SK-N-SH (cell line): ENCODE measurements at regions not wholly inside any gene's neighbourhood (a gene's known extent, or its start where the extent isn't known, plus 50 kb on each side); places are given as distances from the start of the nearest gene placed in this dataset.

Experiments used
- CTCF ChIA-PET: fragments of 300-600, 350-600 bp; formaldehyde crosslinking; extraction: SDS; loops from one replicate; lab custom pipeline; 2021; lab: Yijun Ruan, JAX
- POLR2A ChIA-PET: fragments of 350-600 bp; sonication (Branson Sonifier 250); formaldehyde crosslinking; extraction: SDS; loops from one replicate; lab custom pipeline; 2020; ENCODE audit warnings: antibody characterized with exemption, inconsistent platforms; lab: Yijun Ruan, JAX
- DNase-seq: peaks from one replicate; pipeline ENCODE4 v3.0.0; 2012
- H2AFZ ChIP-seq: fragments of 200-600 bp; sonication (generic); 2 replicates; pipeline ENCODE4 v1.8.1; 2016; ENCODE audit warnings: antibody characterized with exemption, mild to moderate bottlenecking, low read depth
- H3F3A ChIP-seq: fragments of 200-600 bp; sonication (generic); replicated peaks from 2 replicates; pipeline ENCODE3; 2016; ENCODE audit warnings: antibody characterized with exemption, mild to moderate bottlenecking; ENCODE audit not compliant: insufficient read depth
- H3K27ac ChIP-seq, 2 experiments: fragments of 200-500 bp in 1 of 2; fragments of 200-600 bp in 1 of 2; sonication (Bioruptor generic) in 1 of 2; sonication (generic), shearing (Covaris generic) in 1 of 2; 2 replicates each; pipeline versions ENCODE4 v1.5.1 to v1.6.1; 2014 to 2016; ENCODE audit warnings: low read depth in 2 of 2, inconsistent platforms in 1 of 2, low read length in 1 of 2, mild to moderate bottlenecking in 1 of 2, mixed read lengths in 1 of 2
- H3K27me3 ChIP-seq: fragments of 200-600 bp; sonication (generic), shearing (Covaris generic); 2 replicates; pipeline ENCODE4 v1.6.1; 2016; ENCODE audit warnings: mixed run types; ENCODE audit not compliant: insufficient read depth
- H3K36me3 ChIP-seq, 2 experiments: fragments of 200-500 bp in 1 of 2; fragments of 200-600 bp in 1 of 2; sonication (Bioruptor generic) in 1 of 2; sonication (generic) in 1 of 2; replicated peaks in 1 of 2; 2 replicates each; pipeline versions ENCODE3 to v1.5.1; 2014 to 2016; ENCODE audit warnings: low read length in 1 of 2, mild to moderate bottlenecking in 1 of 2; ENCODE audit not compliant: insufficient read depth in 2 of 2, control insufficient read depth in 1 of 2
- H3K4me1 ChIP-seq, 2 experiments: fragments of 200-500 bp in 1 of 2; fragments of 200-600 bp in 1 of 2; sonication (Bioruptor generic) in 1 of 2; sonication (generic), shearing (Covaris generic) in 1 of 2; 2 replicates each; pipeline versions ENCODE4 v1.5.1 to v1.6.1; 2014 to 2016; ENCODE audit warnings: low read depth in 1 of 2, low read length in 1 of 2, mixed run types in 1 of 2; ENCODE audit not compliant: insufficient read depth in 2 of 2, control insufficient read depth in 1 of 2
- H3K4me2 ChIP-seq: fragments of 200-600 bp; sonication (generic), shearing (Covaris generic); 2 replicates; pipeline ENCODE4 v1.6.1; 2017; ENCODE audit warnings: mixed run types
- H3K4me3 ChIP-seq, 2 experiments: fragments of 200-500 bp in 1 of 2; fragments of 200-600 bp in 1 of 2; sonication (Bioruptor generic) in 1 of 2; sonication (generic), shearing (Covaris generic) in 1 of 2; 2 replicates each; pipeline versions ENCODE4 v1.5.1 to v1.8.1; 2014 to 2016; ENCODE audit warnings: low read depth in 2 of 2, inconsistent platforms in 1 of 2, low read length in 1 of 2, mild to moderate bottlenecking in 1 of 2, mixed read lengths in 1 of 2, moderate library complexity in 1 of 2
- H3K79me2 ChIP-seq: fragments of 200-600 bp; sonication (generic); 2 replicates; pipeline ENCODE4 v1.8.1; 2017; ENCODE audit warnings: mild to moderate bottlenecking; ENCODE audit not compliant: insufficient read depth
- H3K9ac ChIP-seq: fragments of 200-600 bp; sonication (generic); 2 replicates; pipeline ENCODE4 v1.6.1; 2017; ENCODE audit warnings: mixed run types
- H3K9me2 ChIP-seq: fragments of 200-600 bp; sonication (generic); 2 replicates; pipeline ENCODE4 v1.6.1; 2017; ENCODE audit warnings: mixed run types
- H3K9me3 ChIP-seq: fragments of 200-600 bp; sonication (generic); 2 replicates; pipeline ENCODE4 v1.6.1; 2017; ENCODE audit warnings: mixed run types, mild to moderate bottlenecking, moderate library complexity
- H4K20me1 ChIP-seq: fragments of 200-600 bp; sonication (generic); 2 replicates; pipeline ENCODE4 v1.6.1; 2017; ENCODE audit warnings: mild to moderate bottlenecking, mixed run types; ENCODE audit not compliant: insufficient read depth
- CHD2 ChIP-seq: fragments of 150-350 bp; IDR thresholded peaks from 2 replicates; pipeline ENCODE4 v1.6.1; 2018; ENCODE audit warnings: low read length; ENCODE audit not compliant: partially characterized antibody
- EZH2phosphoT487 ChIP-seq: fragments of 200-600 bp; sonication (generic); IDR thresholded peaks from 2 replicates; pipeline ENCODE4 v1.6.1; 2017; ENCODE audit warnings: low read depth, mixed run types, mild to moderate bottlenecking, antibody characterized with exemption, moderate library complexity, borderline replicate concordance
- FOSL2 ChIP-seq: IDR thresholded peaks from 2 replicates; pipeline ENCODE4 v1.4.0; 2012; ENCODE audit warnings: low read depth, mild to moderate bottlenecking, moderate library complexity, borderline replicate concordance
- FOXJ3 ChIP-seq: sonication (generic); formaldehyde crosslinking; IDR thresholded peaks from 2 replicates; pipeline ENCODE4 v1.5.1; 2020; ENCODE audit warnings: mild to moderate bottlenecking, missing genetic modification reagents
- FOXM1 ChIP-seq: IDR thresholded peaks from 2 replicates; pipeline ENCODE4 v1.4.0; 2012; ENCODE audit warnings: low read depth, mild to moderate bottlenecking
- JUND ChIP-seq: IDR thresholded peaks from 2 replicates; pipeline ENCODE4 v1.4.0; 2012
- MXI1 ChIP-seq: IDR thresholded peaks from 2 replicates; pipeline ENCODE4 v1.6.1; 2012; ENCODE audit warnings: mild to moderate bottlenecking, low read depth, low read length, improper control_type of control experiment
- NFIC ChIP-seq: IDR thresholded peaks from 2 replicates; pipeline ENCODE4 v1.4.0; 2012; ENCODE audit warnings: borderline replicate concordance
- NRF1 ChIP-seq: IDR thresholded peaks from 2 replicates; pipeline ENCODE4 v1.6.1; 2012; ENCODE audit warnings: low read depth, mild to moderate bottlenecking, low read length
- POLR2AphosphoS5 ChIP-seq: IDR thresholded peaks from 2 replicates; pipeline ENCODE4 v1.6.1; 2012; ENCODE audit warnings: low read depth, low read length
- RAD21 ChIP-seq: IDR thresholded peaks from 2 replicates; pipeline ENCODE4 v1.6.1; 2012; ENCODE audit warnings: mild to moderate bottlenecking, low read length
- RCOR1 ChIP-seq: fragments of 150-350 bp; IDR thresholded peaks from 2 replicates; pipeline ENCODE4 v1.6.1; 2017; ENCODE audit warnings: antibody characterized with exemption, low read length
- RFX5 ChIP-seq: IDR thresholded peaks from 2 replicates; pipeline ENCODE4 v1.6.1; 2012; ENCODE audit warnings: mild to moderate bottlenecking, improper control_type of control experiment, low read length
- SIN3A ChIP-seq: IDR thresholded peaks from 2 replicates; pipeline ENCODE4 v1.6.1; 2012; ENCODE audit warnings: low read depth, mild to moderate bottlenecking, low read length, moderate library complexity, borderline replicate concordance
- TAF1 ChIP-seq: IDR thresholded peaks from 2 replicates; pipeline ENCODE4 v1.6.1; 2012; ENCODE audit warnings: low read depth, mild to moderate bottlenecking, low read length, moderate library complexity, borderline replicate concordance
- TCF12 ChIP-seq: IDR thresholded peaks from 2 replicates; pipeline ENCODE4 v1.4.0; 2012
- WGBS: methylation state at CpG from one replicate; pipeline ENCODE4 v1.1.6; 2017; ENCODE audit warnings: low lambda C conversion rate; 5-methylcytosine and 5-hydroxymethylcytosine counted together
- TF ChIP-seq, protein P1 (sequence below): fragments of 150-350 bp; IDR thresholded peaks from 2 replicates; pipeline ENCODE4 v1.6.1; 2016; ENCODE audit warnings: mild to moderate bottlenecking, low read depth, low read length
- TF ChIP-seq, protein P2 (sequence below): IDR thresholded peaks from 2 replicates; pipeline ENCODE4 v1.4.0; 2012; ENCODE audit warnings: low read depth
- TF ChIP-seq, protein P3 (sequence below): IDR thresholded peaks from 2 replicates; pipeline ENCODE4; 2012
- TF ChIP-seq, protein P4 (sequence below): fragments of 150-350 bp; IDR thresholded peaks from 2 replicates; pipeline ENCODE4 v1.6.1; 2017; ENCODE audit warnings: antibody characterized with exemption, low read length, low read depth, borderline replicate concordance

DNA sequence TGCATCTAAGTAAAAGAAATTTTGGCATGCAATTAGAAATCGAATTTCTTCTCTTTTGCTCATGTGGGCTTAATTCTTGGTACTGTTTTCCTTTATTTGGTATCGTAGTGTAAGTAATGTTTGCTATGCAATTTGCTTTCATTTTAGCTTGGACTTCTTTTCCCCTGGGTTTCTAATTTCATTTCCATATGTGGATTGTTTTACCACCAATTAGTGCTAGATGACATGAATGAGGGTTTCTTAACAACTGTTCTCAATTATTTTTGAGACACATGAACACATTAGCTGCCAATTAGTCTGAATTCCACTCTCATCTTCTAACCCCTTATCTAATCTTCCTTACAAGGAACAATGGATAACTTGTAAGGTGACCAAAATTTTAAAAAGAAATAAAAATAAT is 1047.2 kb upstream of the PIK3C3 start:
- no peak overlapping the region for H3K27ac ChIP-seq
- CTCF ChIA-PET, result no interaction called here
- 0 out of 2 replicates have a peak overlapping the region, but pooled peaks have one; percentile 18 for H2AFZ ChIP-seq
- no peaks in the 10 kb centered on the region for H4K20me1 ChIP-seq
- no peaks in the 10 kb centered on the region for H3F3A ChIP-seq
- no peaks in the 10 kb centered on the region; a peak in 1 of 4 replicates for H3K4me1 ChIP-seq
- H3K36me3 ChIP-seq, result no peaks in the 10 kb centered on the region
- H3K4me2 ChIP-seq, result no peak overlapping the region
- TF ChIP-seq EZH2phosphoT487, result no peak
- TF ChIP-seq SIN3A, result no peak
- TF ChIP-seq RFX5, result no peak
- TF ChIP-seq, protein P1, sequence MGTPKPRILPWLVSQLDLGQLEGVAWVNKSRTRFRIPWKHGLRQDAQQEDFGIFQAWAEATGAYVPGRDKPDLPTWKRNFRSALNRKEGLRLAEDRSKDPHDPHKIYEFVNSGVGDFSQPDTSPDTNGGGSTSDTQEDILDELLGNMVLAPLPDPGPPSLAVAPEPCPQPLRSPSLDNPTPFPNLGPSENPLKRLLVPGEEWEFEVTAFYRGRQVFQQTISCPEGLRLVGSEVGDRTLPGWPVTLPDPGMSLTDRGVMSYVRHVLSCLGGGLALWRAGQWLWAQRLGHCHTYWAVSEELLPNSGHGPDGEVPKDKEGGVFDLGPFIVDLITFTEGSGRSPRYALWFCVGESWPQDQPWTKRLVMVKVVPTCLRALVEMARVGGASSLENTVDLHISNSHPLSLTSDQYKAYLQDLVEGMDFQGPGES, result no peak
- TF ChIP-seq, protein P2, sequence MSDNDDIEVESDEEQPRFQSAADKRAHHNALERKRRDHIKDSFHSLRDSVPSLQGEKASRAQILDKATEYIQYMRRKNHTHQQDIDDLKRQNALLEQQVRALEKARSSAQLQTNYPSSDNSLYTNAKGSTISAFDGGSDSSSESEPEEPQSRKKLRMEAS, result no peak
- TF ChIP-seq RAD21, result no peak
- no peak for TF ChIP-seq POLR2AphosphoS5
- TF ChIP-seq, protein P3, sequence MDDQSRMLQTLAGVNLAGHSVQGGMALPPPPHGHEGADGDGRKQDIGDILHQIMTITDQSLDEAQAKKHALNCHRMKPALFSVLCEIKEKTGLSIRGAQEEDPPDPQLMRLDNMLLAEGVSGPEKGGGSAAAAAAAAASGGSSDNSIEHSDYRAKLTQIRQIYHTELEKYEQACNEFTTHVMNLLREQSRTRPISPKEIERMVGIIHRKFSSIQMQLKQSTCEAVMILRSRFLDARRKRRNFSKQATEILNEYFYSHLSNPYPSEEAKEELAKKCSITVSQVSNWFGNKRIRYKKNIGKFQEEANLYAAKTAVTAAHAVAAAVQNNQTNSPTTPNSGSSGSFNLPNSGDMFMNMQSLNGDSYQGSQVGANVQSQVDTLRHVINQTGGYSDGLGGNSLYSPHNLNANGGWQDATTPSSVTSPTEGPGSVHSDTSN, result no peak
- no peak for TF ChIP-seq CHD2
- no peak for TF ChIP-seq NRF1
- no peak for TF ChIP-seq FOXJ3 (CRISPR knock-in tag)
- TF ChIP-seq FOXM1, result no peak
- TF ChIP-seq TCF12, result no peak
- TF ChIP-seq RCOR1, result no peak
- TF ChIP-seq, all 33 proteins: peak for 0
- POLR2A ChIA-PET, result no interaction called here
- no peaks in the 10 kb centered on the region for H3K27me3 ChIP-seq
- 61% methylated on average over 2 of the region's 2 CpGs for WGBS
- no peaks in the 10 kb centered on the region for H3K9me3 ChIP-seq
- DNase-seq, result no peak
- no peaks in the 10 kb centered on the region for H3K79me2 ChIP-seq
- H3K4me3 ChIP-seq, result no peak overlapping the region
- H3K9me2 ChIP-seq, result no peaks in the 10 kb centered on the region
- no peak overlapping the region for H3K9ac ChIP-seq

DNA sequence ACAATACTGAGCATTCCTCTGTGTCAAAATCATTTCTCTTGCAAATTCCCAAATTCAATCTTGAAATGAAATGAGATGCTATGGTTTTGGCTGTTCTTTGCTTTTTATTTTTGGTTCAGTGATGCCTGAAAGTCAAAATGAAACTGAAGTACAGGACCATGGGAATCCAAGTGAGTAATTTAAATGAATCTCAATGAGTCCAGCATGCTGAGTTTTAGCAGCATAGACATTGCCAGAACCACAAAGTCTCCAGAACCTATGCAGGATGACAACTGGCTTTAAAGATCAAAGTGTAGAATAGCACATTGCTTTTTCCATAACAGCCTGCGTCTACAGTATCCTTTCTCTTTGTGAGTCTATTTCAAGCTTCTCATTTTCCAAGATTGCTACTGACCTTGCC is 1050.7 kb upstream of the PIK3C3 start:
- no peak overlapping the region for H3K4me3 ChIP-seq
- no peaks in the 10 kb centered on the region for H3K36me3 ChIP-seq
- ChIA-PET CTCF (interaction anchor here (1.2 kb wide), 1 partner anchor 31 kb away, joined by 4 read pairs; no protein-coding TSS in a partner anchor), POLR2A (no interaction called here)
- TF ChIP-seq MXI1 (no peak), TAF1 (no peak), RCOR1 (no peak), RFX5 (no peak), JUND (no peak), EZH2phosphoT487 (no peak), FOSL2 (no peak), SIN3A (no peak), NFIC (no peak)
- TF ChIP-seq, protein P4, sequence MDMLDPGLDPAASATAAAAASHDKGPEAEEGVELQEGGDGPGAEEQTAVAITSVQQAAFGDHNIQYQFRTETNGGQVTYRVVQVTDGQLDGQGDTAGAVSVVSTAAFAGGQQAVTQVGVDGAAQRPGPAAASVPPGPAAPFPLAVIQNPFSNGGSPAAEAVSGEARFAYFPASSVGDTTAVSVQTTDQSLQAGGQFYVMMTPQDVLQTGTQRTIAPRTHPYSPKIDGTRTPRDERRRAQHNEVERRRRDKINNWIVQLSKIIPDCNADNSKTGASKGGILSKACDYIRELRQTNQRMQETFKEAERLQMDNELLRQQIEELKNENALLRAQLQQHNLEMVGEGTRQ, result no peak
- TF ChIP-seq, protein P1, result no peak
- TF ChIP-seq, protein P2, result no peak
- no peaks in the 10 kb centered on the region for H3K27me3 ChIP-seq
- WGBS, result 8% methylated on average over 1 of the region's 1 CpG
- no peaks in the 10 kb centered on the region for H3F3A ChIP-seq
- H3K27ac ChIP-seq, result no peak overlapping the region
- H2AFZ ChIP-seq, result peak overlapping the region; percentile 42; the same call in 1 of the 2 replicates
- no peak overlapping the region for H3K4me2 ChIP-seq
- no peaks in the 10 kb centered on the region for H3K9me3 ChIP-seq
- H3K9ac ChIP-seq, result no peak overlapping the region
- peaks cover 4 to 7% of the 10 kb centered on the region in 2 experiments; a peak in 3 of 4 replicates for H3K4me1 ChIP-seq
- DNase-seq, result no peak
- H4K20me1 ChIP-seq, result no peaks in the 10 kb centered on the region
- H3K9me2 ChIP-seq, result no peaks in the 10 kb centered on the region
- no peaks in the 10 kb centered on the region for H3K79me2 ChIP-seq
